CD4-positive, alpha-beta T cell treated with Interleukin-2 at 100 ng/mL for 4 hours (primary cell): ENCODE measurements at regions not wholly inside any gene's neighbourhood (a gene's known extent, or its start where the extent isn't known, plus 50 kb on each side); places are given as distances from the start of the nearest gene placed in this dataset.
"Not testable (repeated sequence)": the region's sequence is repeated elsewhere in the genome, so short reads cannot be mapped to it uniquely, and the experiment has no call there.

Experiments
- DNase-seq: peaks from one replicate; pipeline ENCODE4 v3.0.0-alpha.2; 2020; ENCODE audit warnings: low spot score

GRCh38 chr9:7622481-7622880, 177.1 kb downstream of the DMAC1 start:
- no peak for DNase-seq

GRCh38 chr9:7615344-7615743, 184.2 kb downstream of the DMAC1 start:
- no peak for DNase-seq

GRCh38 chr9:7613931-7614330, 185.6 kb downstream of the DMAC1 start:
- peak; percentile 59 for DNase-seq

GRCh38 chr9:7608261-7608660, 191.3 kb downstream of the DMAC1 start:
- DNase-seq = no peak

- DNase-seq = no peak
These were observed 192.2 kb downstream of the DMAC1 start for GRCh38 chr9:7607421-7607820.

- DNase-seq = no peak
These were observed 193.0 kb downstream of the DMAC1 start for GRCh38 chr9:7606591-7606990.

GRCh38 chr9:7601739-7602138, 197.8 kb downstream of the DMAC1 start:
- no peak for DNase-seq

- DNase-seq = no peak
These were observed 201.9 kb downstream of the DMAC1 start for GRCh38 chr9:7597716-7598115.

GRCh38 chr9:7592321-7593316, 207.0 kb downstream of the DMAC1 start:
- no peak for DNase-seq

GRCh38 chr9:7591501-7591900, 208.1 kb downstream of the DMAC1 start:
- no peak for DNase-seq

GRCh38 chr9:7580568-7580967, 219.0 kb downstream of the DMAC1 start:
- no peak for DNase-seq

GRCh38 chr9:7579351-7579750, 220.2 kb downstream of the DMAC1 start:
- DNase-seq = no peak

GRCh38 chr9:7578951-7579350, 220.6 kb downstream of the DMAC1 start:
- DNase-seq = no peak

GRCh38 chr9:7570107-7570720, 229.4 kb downstream of the DMAC1 start:
- peak; percentile 82 for DNase-seq

- DNase-seq = no peak
These were observed 231.9 kb downstream of the DMAC1 start for GRCh38 chr9:7567687-7568086.

GRCh38 chr9:7561527-7562080, 238.0 kb downstream of the DMAC1 start:
- no peak for DNase-seq

GRCh38 chr9:7560669-7561305, 238.8 kb downstream of the DMAC1 start:
- DNase-seq = no peak

GRCh38 chr9:7554699-7555098, 244.9 kb downstream of the DMAC1 start:
- DNase-seq = no peak

- DNase-seq = not testable (repeated sequence)
These were observed 246.9 kb downstream of the DMAC1 start for GRCh38 chr9:7552706-7553105.

GRCh38 chr9:7549249-7549648, 250.3 kb downstream of the DMAC1 start:
- no peak for DNase-seq

- DNase-seq = no peak
These were observed 253.3 kb downstream of the DMAC1 start for GRCh38 chr9:7546261-7546660.

- DNase-seq = no peak
These were observed 254.0 kb downstream of the DMAC1 start for GRCh38 chr9:7545371-7546165.
